B cell (primary cell): ENCODE measurements at regions not wholly inside any gene's neighbourhood (a gene's known extent, or its start where the extent isn't known, plus 50 kb on each side); places are given as distances from the start of the nearest gene placed in this dataset.

Source experiments
- ATAC-seq: fragments of 200-7000 bp; cut with Tn5 transposase; one replicate; pipeline ENCODE4 v1.10.0; 2021; ENCODE audit warnings: low read depth, mild to moderate bottlenecking, moderate number of reproducible peaks, moderate library complexity
- CTCF ChIA-PET: fragments of 350-600 bp; sonication (Branson Sonifier 250); formaldehyde crosslinking; loops from one replicate; lab custom pipeline; 2021; ENCODE audit warnings: antibody characterized with exemption, inconsistent platforms; lab: Charles Lee
- POLR2A ChIA-PET: fragments of 350-600 bp; sonication (Branson Sonifier 250); formaldehyde crosslinking; loops from one replicate; lab custom pipeline; 2021; ENCODE audit warnings: antibody characterized with exemption; lab: Charles Lee
- DNase-seq: peaks from one replicate; pipeline ENCODE4 v3.0.0; 2013
- H2AFZ ChIP-seq: 2 replicates; pipeline ENCODE4 v1.6.1; 2012; ENCODE audit warnings: mild to moderate bottlenecking, low read depth, low read length; ENCODE audit not compliant: insufficient read depth, poor library complexity, severe bottlenecking
- H3K27ac ChIP-seq, 2 donors: 1 replicate in 1 of 2; 2 replicates in 1 of 2; pipeline ENCODE4 v1.5.1; 2012 to 2013; ENCODE audit warnings: low read length in 2 of 2, mild to moderate bottlenecking in 2 of 2, moderate library complexity in 1 of 2
- H3K27me3 ChIP-seq, 4 experiments: fragments of 200-600 bp in 1 of 4; sonication (generic) in 1 of 4; replicated peaks in 1 of 4; 1 replicate in 2 of 4; 2 replicates in 2 of 4; pipeline versions ENCODE4 v1.6.1 to v1.7.0; 2013 to 2016; ENCODE audit warnings: low read length in 3 of 4, mild to moderate bottlenecking in 2 of 4, mixed read lengths in 1 of 4, moderate library complexity in 1 of 4; ENCODE audit not compliant: insufficient read depth in 4 of 4, control insufficient read depth in 3 of 4; ENCODE audit errors: control extremely low read depth in 1 of 4
- H3K36me3 ChIP-seq, 2 experiments: replicated peaks in 1 of 2; 1 replicate in 1 of 2; 2 replicates in 1 of 2; pipeline versions ENCODE4 v1.6.1 to v1.7.1; 2013; ENCODE audit warnings: low read length in 1 of 2; ENCODE audit not compliant: insufficient read depth in 2 of 2, control insufficient read depth in 1 of 2; ENCODE audit errors: control extremely low read depth in 1 of 2, extremely low read depth in 1 of 2
- H3K4me1 ChIP-seq, 2 donors: fragments of 200-600 bp in 1 of 2; sonication (generic) in 1 of 2; 1 replicate in 1 of 2; 2 replicates in 1 of 2; pipeline versions ENCODE4 v1.5.1 to v1.6.1; 2013 to 2017; ENCODE audit warnings: low read length in 2 of 2; ENCODE audit not compliant: control insufficient read depth in 2 of 2, insufficient read depth in 2 of 2
- H3K4me2 ChIP-seq: replicated peaks from 2 replicates; pipeline ENCODE3; 2012; ENCODE audit warnings: mild to moderate bottlenecking, low read depth, low read length; ENCODE audit not compliant: poor library complexity, severe bottlenecking
- H3K4me3 ChIP-seq, 5 experiments: fragments of 200-600 bp in 1 of 5; sonication (generic) in 1 of 5; 1 replicate in 3 of 5; 2 replicates in 2 of 5; pipeline versions ENCODE4 v1.5.1 to v1.7.0; 2011 to 2016; ENCODE audit warnings: low read length in 4 of 5, mild to moderate bottlenecking in 4 of 5, low read depth in 2 of 5, control low read depth in 1 of 5, moderate library complexity in 1 of 5; ENCODE audit not compliant: insufficient read depth in 1 of 5; ENCODE audit errors: control extremely low read depth in 1 of 5, extremely low read depth in 1 of 5
- H3K79me2 ChIP-seq: fragments of 200-600 bp; sonication (generic); one replicate; pipeline ENCODE4 v1.6.0; 2016; ENCODE audit warnings: low read length; ENCODE audit not compliant: control insufficient read depth, insufficient read depth
- H3K9ac ChIP-seq: fragments of 200-600 bp; sonication (generic); 2 replicates; pipeline ENCODE4 v1.6.1; 2017; ENCODE audit warnings: mild to moderate bottlenecking, low read length, moderate library complexity
- H3K9me3 ChIP-seq, 3 donors: one replicate each; pipeline versions ENCODE4 v1.6.1 to v1.7.1; 2013; ENCODE audit warnings: low read length in 2 of 3; ENCODE audit not compliant: control insufficient read depth in 2 of 3, insufficient read depth in 1 of 3; ENCODE audit errors: control extremely low read depth in 1 of 3
- H4K20me1 ChIP-seq: 2 replicates; pipeline ENCODE4 v1.6.0; 2012; ENCODE audit warnings: mild to moderate bottlenecking, low read length; ENCODE audit not compliant: insufficient read depth, control insufficient read depth, poor library complexity, severe bottlenecking
- H3K27ac Mint-ChIP-seq: one replicate; pipeline ENCODE4 v1.8.0; 2021; ENCODE audit warnings: mixed read lengths
- H3K27me3 Mint-ChIP-seq: one replicate; pipeline ENCODE4 v1.8.0; 2021; ENCODE audit warnings: mixed read lengths
- H3K4me1 Mint-ChIP-seq: one replicate; pipeline ENCODE4 v1.8.0; 2021; ENCODE audit warnings: mixed read lengths
- H3K4me3 Mint-ChIP-seq: one replicate; pipeline ENCODE4 v1.8.0; 2021; ENCODE audit warnings: mixed read lengths
- H3K9me3 Mint-ChIP-seq: one replicate; pipeline ENCODE4 v1.8.0; 2022; ENCODE audit warnings: mixed read lengths; ENCODE audit not compliant: insufficient read depth
- EZH2 ChIP-seq: IDR thresholded peaks from 2 replicates; pipeline ENCODE4 v1.6.1; 2012; ENCODE audit warnings: borderline replicate concordance, low read depth, mild to moderate bottlenecking, moderate library complexity, low read length; ENCODE audit not compliant: insufficient read depth, poor library complexity, severe bottlenecking
- WGBS: methylation state at CpG from one replicate; pipeline ENCODE4 v1.1.5; 2013; ENCODE audit warnings: missing lambda C conversion rate; ENCODE audit not compliant: insufficient coverage; 5-methylcytosine and 5-hydroxymethylcytosine counted together
- intact Hi-C: fragments of 100-400 bp; cut with micrococcal nuclease; formaldehyde crosslinking; loops from one replicate; pipeline ENCODE4 v1.10.0; 2022
- TF ChIP-seq, protein P1 (sequence below): fragments of 200-600 bp; IDR thresholded peaks from one replicate; pipeline ENCODE4 v1.8.0; 2022; ENCODE audit warnings: antibody characterized with exemption, mild to moderate bottlenecking

DNA sequence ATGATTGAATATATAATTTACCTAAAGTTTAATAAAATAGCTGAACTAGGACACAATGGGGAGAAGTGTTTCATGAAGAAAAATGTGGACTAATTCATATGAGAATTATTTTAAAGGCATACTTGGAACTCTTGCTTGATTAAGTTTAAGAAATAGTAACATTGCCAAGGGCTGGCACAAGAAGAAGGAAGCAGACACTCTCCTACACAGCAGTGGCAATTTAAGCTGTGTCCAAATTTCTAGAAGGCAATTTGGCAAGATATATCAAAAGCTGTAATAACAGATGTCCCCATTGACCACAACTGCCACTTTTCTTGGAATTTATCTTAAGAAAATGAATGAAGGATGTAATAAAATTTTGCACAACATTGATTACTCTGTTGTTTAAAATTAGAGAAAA is 209.5 kb upstream of the S100G start:
- Histone ChIP-seq H2AFZ (no peak overlapping the region), H3K4me2 (no peak overlapping the region), H3K27ac (no peak overlapping the region), H3K9ac (no peak overlapping the region), H3K4me3 (no peak overlapping the region), H4K20me1 (no peaks in the 10 kb centered on the region), H3K4me1 (no peaks in the 10 kb centered on the region), H3K36me3 (no peaks in the 10 kb centered on the region), H3K9me3 (no peaks in the 10 kb centered on the region), H3K79me2 (no peaks in the 10 kb centered on the region), H3K27me3 (no peaks in the 10 kb centered on the region)
- CTCF ChIA-PET = no interaction called here
- H3K27ac Mint-ChIP-seq = no peak overlapping the region
- no peak overlapping the region for H3K4me3 Mint-ChIP-seq
- DNase-seq (no peak), ATAC-seq (no peak)
- H3K27me3 Mint-ChIP-seq = no peaks in the 10 kb centered on the region
- intact Hi-C loops = no loop called here
- H3K9me3 Mint-ChIP-seq = no peaks in the 10 kb centered on the region
- TF ChIP-seq, protein P1, sequence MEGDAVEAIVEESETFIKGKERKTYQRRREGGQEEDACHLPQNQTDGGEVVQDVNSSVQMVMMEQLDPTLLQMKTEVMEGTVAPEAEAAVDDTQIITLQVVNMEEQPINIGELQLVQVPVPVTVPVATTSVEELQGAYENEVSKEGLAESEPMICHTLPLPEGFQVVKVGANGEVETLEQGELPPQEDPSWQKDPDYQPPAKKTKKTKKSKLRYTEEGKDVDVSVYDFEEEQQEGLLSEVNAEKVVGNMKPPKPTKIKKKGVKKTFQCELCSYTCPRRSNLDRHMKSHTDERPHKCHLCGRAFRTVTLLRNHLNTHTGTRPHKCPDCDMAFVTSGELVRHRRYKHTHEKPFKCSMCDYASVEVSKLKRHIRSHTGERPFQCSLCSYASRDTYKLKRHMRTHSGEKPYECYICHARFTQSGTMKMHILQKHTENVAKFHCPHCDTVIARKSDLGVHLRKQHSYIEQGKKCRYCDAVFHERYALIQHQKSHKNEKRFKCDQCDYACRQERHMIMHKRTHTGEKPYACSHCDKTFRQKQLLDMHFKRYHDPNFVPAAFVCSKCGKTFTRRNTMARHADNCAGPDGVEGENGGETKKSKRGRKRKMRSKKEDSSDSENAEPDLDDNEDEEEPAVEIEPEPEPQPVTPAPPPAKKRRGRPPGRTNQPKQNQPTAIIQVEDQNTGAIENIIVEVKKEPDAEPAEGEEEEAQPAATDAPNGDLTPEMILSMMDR = no peak
- no peak for TF ChIP-seq EZH2
- H3K4me1 Mint-ChIP-seq = no peaks in the 10 kb centered on the region
- POLR2A ChIA-PET = no interaction called here

DNA sequence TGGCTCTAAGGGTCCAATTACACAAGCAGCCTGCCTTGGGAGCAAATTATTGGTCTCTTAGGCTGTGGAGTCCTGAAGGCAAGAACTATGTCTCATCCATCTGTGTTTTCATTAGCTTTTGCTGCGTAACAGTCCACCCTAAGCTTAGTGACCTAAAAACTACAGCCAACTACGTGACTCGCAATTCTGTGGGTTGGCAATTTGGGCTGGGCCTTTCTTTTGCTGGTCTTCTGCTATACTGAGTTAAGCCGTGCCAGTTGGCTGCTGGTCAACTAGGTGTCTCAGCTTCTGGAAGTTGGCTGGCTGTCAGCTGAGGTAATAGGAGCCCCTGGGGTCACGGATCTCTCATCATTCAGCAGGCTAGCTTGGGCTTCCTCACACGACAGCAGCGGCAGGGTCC is 205.6 kb upstream of the S100G start:
- ChIA-PET POLR2A (no interaction called here), CTCF (interaction anchor here (1.3 to 1.8 kb wide), 2 partner anchors 10 to 948 kb away, joined by 3 to 4 read pairs; no protein-coding TSS in a partner anchor)
- no peaks in the 10 kb centered on the region for H3K9me3 Mint-ChIP-seq
- H3K27ac ChIP-seq = no peak overlapping the region
- no peak overlapping the region for H3K4me2 ChIP-seq
- H3K27me3 ChIP-seq = no peaks in the 10 kb centered on the region
- ATAC-seq = no peak
- TF ChIP-seq, protein P1 = no peak
- TF ChIP-seq EZH2 = no peak
- H3K4me1 ChIP-seq = no peaks in the 10 kb centered on the region
- H4K20me1 ChIP-seq = no peaks in the 10 kb centered on the region
- DNase-seq = no peak
- no peaks in the 10 kb centered on the region for H3K79me2 ChIP-seq
- intact Hi-C loops = loop anchor here (2.0 kb wide), 3 partner anchors 684 to 1096 kb away; no protein-coding TSS in a partner anchor
- H2AFZ ChIP-seq = no peak overlapping the region
- WGBS = 50% methylated on average over 1 of the region's 7 CpGs
- no peak overlapping the region for H3K9ac ChIP-seq
- no peaks in the 10 kb centered on the region for H3K36me3 ChIP-seq
- no peak overlapping the region for H3K4me3 Mint-ChIP-seq
- H3K9me3 ChIP-seq = no peaks in the 10 kb centered on the region
- no peaks in the 10 kb centered on the region for H3K4me1 Mint-ChIP-seq
- H3K27ac Mint-ChIP-seq = no peak overlapping the region
- no peaks in the 10 kb centered on the region for H3K27me3 Mint-ChIP-seq
- H3K4me3 ChIP-seq = no peak overlapping the region
